CD4-positive, alpha-beta T cell treated with Interleukin-2 at 100 ng/mL for 4 hours (primary cell): ENCODE measurements at regions not wholly inside any gene's neighbourhood (a gene's known extent, or its start where the extent isn't known, plus 50 kb on each side); places are given as distances from the start of the nearest gene placed in this dataset.
"Not testable (repeated sequence)": the region's sequence is repeated elsewhere in the genome, so short reads cannot be mapped to it uniquely, and the experiment has no call there.

ENCODE experiments used
- DNase-seq: peaks from one replicate; pipeline ENCODE4 v3.0.0-alpha.2; 2020; ENCODE audit warnings: low spot score

- DNase-seq: peak; percentile 45
These were observed 95.2 kb upstream of the PCED1B start for GRCh38 chr12:46983959-46984841.

- no peak for DNase-seq
These were observed 93.6 kb upstream of the PCED1B start for GRCh38 chr12:46985816-46986215.

GRCh38 chr12:46988122-46988521, 91.3 kb upstream of the PCED1B start:
- not testable (repeated sequence) for DNase-seq

GRCh38 chr12:46990211-46990610, 89.2 kb upstream of the PCED1B start:
- no peak for DNase-seq

- DNase-seq: not testable (repeated sequence)
These were observed 87.4 kb upstream of the PCED1B start for GRCh38 chr12:46992051-46992450.

- DNase-seq: no peak
These were observed 80.5 kb upstream of the PCED1B start for GRCh38 chr12:46998811-46999368.

- no peak for DNase-seq
These were observed 74.8 kb upstream of the PCED1B start for GRCh38 chr12:47004634-47005033.

- DNase-seq: no peak
These were observed 72.4 kb upstream of the PCED1B start for GRCh38 chr12:47007048-47007447.

- DNase-seq: no peak
These were observed 66.9 kb upstream of the PCED1B start for GRCh38 chr12:47012552-47012951.

- DNase-seq: no peak
These were observed 64.9 kb upstream of the PCED1B start for GRCh38 chr12:47014474-47014873.

GRCh38 chr12:47015381-47015780, 64.0 kb upstream of the PCED1B start:
- DNase-seq: no peak

- no peak for DNase-seq
These were observed 62.2 kb upstream of the PCED1B start for GRCh38 chr12:47017041-47017713.

- DNase-seq: no peak
These were observed 61.4 kb upstream of the PCED1B start for GRCh38 chr12:47017901-47018475.

GRCh38 chr12:47020211-47020821, 59.1 kb upstream of the PCED1B start:
- no peak for DNase-seq

- DNase-seq: peak; percentile 53
These were observed 58.1 kb upstream of the PCED1B start for GRCh38 chr12:47021298-47021697.

GRCh38 chr12:47022296-47022695, 57.1 kb upstream of the PCED1B start:
- no peak for DNase-seq

- DNase-seq: no peak
These were observed 56.1 kb upstream of the PCED1B start for GRCh38 chr12:47023311-47023710.

- DNase-seq: no peak
These were observed 55.5 kb upstream of the PCED1B start for GRCh38 chr12:47023953-47024352.

GRCh38 chr12:47024463-47024862, 55.0 kb upstream of the PCED1B start:
- DNase-seq: no peak

GRCh38 chr12:47025349-47025748, 54.1 kb upstream of the PCED1B start:
- DNase-seq: no peak

- DNase-seq: no peak
These were observed 53.6 kb upstream of the PCED1B start for GRCh38 chr12:47025798-47026197.

- no peak for DNase-seq
These were observed 53.1 kb upstream of the PCED1B start for GRCh38 chr12:47026291-47026690.
